Umbilical cord (tissue), 1 donor: ENCODE measurements at regions not wholly inside any gene's neighbourhood (a gene's known extent, or its start where the extent isn't known, plus 50 kb on each side); places are given as distances from the start of the nearest gene placed in this dataset.
A peak's percentile ranks its signal among the peaks of the same experiment; 100 is the strongest.

Experiments used
- DNase-seq: peaks from one replicate; pipeline ENCODE4 v3.0.0-alpha.2; 2015; ENCODE audit warnings: low spot score

GRCh38 chr4:110770353-110770752, 147.5 kb upstream of the PITX2 start:
- DNase-seq = no peak

GRCh38 chr4:110778521-110778920, 155.6 kb upstream of the PITX2 start:
- no peak for DNase-seq

- no peak for DNase-seq
Observed at GRCh38 chr4:110780538-110780937, 157.7 kb upstream of the PITX2 start.

GRCh38 chr4:110781944-110782343, 159.1 kb upstream of the PITX2 start:
- no peak for DNase-seq

GRCh38 chr4:110787109-110787508, 164.2 kb upstream of the PITX2 start:
- no peak for DNase-seq

GRCh38 chr4:110787707-110788106, 164.8 kb upstream of the PITX2 start:
- no peak for DNase-seq

GRCh38 chr4:110788302-110788701, 165.4 kb upstream of the PITX2 start:
- DNase-seq = no peak

GRCh38 chr4:110792036-110792435, 169.2 kb upstream of the PITX2 start:
- DNase-seq = no peak

- peak; percentile 94 for DNase-seq
Observed at GRCh38 chr4:110793381-110793801, 170.5 kb upstream of the PITX2 start.

GRCh38 chr4:110793890-110794554, 171.1 kb upstream of the PITX2 start:
- DNase-seq = peak; percentile 81

GRCh38 chr4:110795971-110796370, 173.1 kb upstream of the PITX2 start:
- no peak for DNase-seq

GRCh38 chr4:110797486-110797885, 174.6 kb upstream of the PITX2 start:
- no peak for DNase-seq

- no peak for DNase-seq
Observed at GRCh38 chr4:110798687-110799086, 175.8 kb upstream of the PITX2 start.

GRCh38 chr4:110799211-110799610, 176.3 kb upstream of the PITX2 start:
- DNase-seq = no peak

GRCh38 chr4:110801591-110801990, 178.7 kb upstream of the PITX2 start:
- no peak for DNase-seq

GRCh38 chr4:110808351-110808878, 185.5 kb upstream of the PITX2 start:
- no peak for DNase-seq

- DNase-seq = no peak
Observed at GRCh38 chr4:110815950-110816349, 193.1 kb upstream of the PITX2 start.

GRCh38 chr4:110816367-110816766, 193.5 kb upstream of the PITX2 start:
- no peak for DNase-seq

- no peak for DNase-seq
Observed at GRCh38 chr4:110821186-110821585, 198.3 kb upstream of the PITX2 start.

- DNase-seq = no peak
Observed at GRCh38 chr4:110823251-110823650, 200.4 kb upstream of the PITX2 start.

- no peak for DNase-seq
Observed at GRCh38 chr4:110824344-110824743, 201.5 kb upstream of the PITX2 start.

- no peak for DNase-seq
Observed at GRCh38 chr4:110826656-110827055, 203.8 kb upstream of the PITX2 start.

- DNase-seq = no peak
Observed at GRCh38 chr4:110830461-110830860, 207.6 kb upstream of the PITX2 start.
